WTC11 (cell line): ENCODE measurements at regions not wholly inside any gene's neighbourhood (a gene's known extent, or its start where the extent isn't known, plus 50 kb on each side); places are given as distances from the start of the nearest gene placed in this dataset.

Experiments
- ATAC-seq: fragments of 200-7000 bp; cut with Tn5 transposase; 2 replicates; pipeline ENCODE4 v1.10.0; 2021; ENCODE audit warnings: mild to moderate bottlenecking, moderate library complexity
- CTCF ChIA-PET: fragments of 300-600 bp; sonication (Branson Sonifier 250); formaldehyde crosslinking; loops from one replicate; lab custom pipeline; 2021; ENCODE audit warnings: antibody characterized with exemption; lab: Charles Lee
- POLR2A ChIA-PET: fragments of 350-600 bp; sonication (Branson Sonifier 250); formaldehyde crosslinking; loops from one replicate; lab custom pipeline; 2021; ENCODE audit warnings: antibody characterized with exemption; lab: Charles Lee
- DNase-seq: peaks from one replicate; pipeline ENCODE4 v3.0.0; 2021; ENCODE audit warnings: low spot score
- H3K27ac Mint-ChIP-seq: 2 replicates; pipeline ENCODE4 v1.8.0; 2021; ENCODE audit warnings: mixed read lengths
- H3K27me3 Mint-ChIP-seq: 2 replicates; pipeline ENCODE4 v1.8.0; 2021; ENCODE audit warnings: low read depth, mild to moderate bottlenecking, moderate library complexity, mixed read lengths
- H3K36me3 Mint-ChIP-seq: 2 replicates; pipeline ENCODE4 v1.8.0; 2021; ENCODE audit warnings: mixed read lengths
- H3K4me1 Mint-ChIP-seq: 2 replicates; pipeline ENCODE4 v1.8.0; 2022; ENCODE audit warnings: mixed read lengths
- H3K4me3 Mint-ChIP-seq: 2 replicates; pipeline ENCODE4 v1.8.0; 2021; ENCODE audit warnings: mild to moderate bottlenecking, moderate library complexity, mixed read lengths
- H3K9me3 Mint-ChIP-seq: 2 replicates; pipeline ENCODE4 v1.8.0; 2021; ENCODE audit warnings: mixed read lengths
- NR2C2 ChIP-seq: sonication (generic); formaldehyde crosslinking; IDR thresholded peaks from 2 replicates; pipeline ENCODE4 v1.8.0; 2022; ENCODE audit warnings: mild to moderate bottlenecking, missing genetic modification reagents
- SOX15 ChIP-seq: fragments of 250-450 bp; sonication (Bioruptor Pico); IDR thresholded peaks from 2 replicates; pipeline ENCODE4 v1.9.0; 2021; ENCODE audit warnings: mild to moderate bottlenecking
- STAT6 ChIP-seq: sonication (generic); formaldehyde crosslinking; conservative IDR thresholded peaks from 2 replicates; pipeline ENCODE4 v1.8.1; 2023; ENCODE audit warnings: mild to moderate bottlenecking, low read depth, missing genetic modification reagents, moderate library complexity
- TP53 ChIP-seq: sonication (generic); formaldehyde crosslinking; IDR thresholded peaks from 2 replicates; pipeline ENCODE4 v1.8.1; 2023; ENCODE audit warnings: mild to moderate bottlenecking, missing genetic modification reagents
- ZNF232 ChIP-seq: sonication (generic); formaldehyde crosslinking; IDR thresholded peaks from 2 replicates; pipeline ENCODE4 v1.8.0; 2022; ENCODE audit warnings: mild to moderate bottlenecking, missing genetic modification reagents
- ZNF317 ChIP-seq: sonication (generic); formaldehyde crosslinking; IDR thresholded peaks from 2 replicates; pipeline ENCODE4 v1.8.1; 2023; ENCODE audit warnings: low read depth, mild to moderate bottlenecking, moderate library complexity, missing genetic modification reagents, borderline replicate concordance
- ZNF423 ChIP-seq: fragments of 250-450 bp; sonication (Bioruptor Pico); IDR thresholded peaks from 2 replicates; pipeline ENCODE4 v2.1.2; 2022; ENCODE audit warnings: mild to moderate bottlenecking, moderate library complexity
- TF ChIP-seq, protein P1 (sequence below): fragments of 250-450 bp; sonication (Bioruptor Pico); IDR thresholded peaks from 2 replicates; pipeline ENCODE4 v1.9.0; 2021; ENCODE audit warnings: moderate library complexity, mild to moderate bottlenecking, inconsistent platforms, borderline replicate concordance
- TF ChIP-seq, protein P2 (sequence below): sonication (generic); formaldehyde crosslinking; IDR thresholded peaks from 2 replicates; pipeline ENCODE4 v1.8.0; 2022; ENCODE audit warnings: missing genetic modification reagents

DNA sequence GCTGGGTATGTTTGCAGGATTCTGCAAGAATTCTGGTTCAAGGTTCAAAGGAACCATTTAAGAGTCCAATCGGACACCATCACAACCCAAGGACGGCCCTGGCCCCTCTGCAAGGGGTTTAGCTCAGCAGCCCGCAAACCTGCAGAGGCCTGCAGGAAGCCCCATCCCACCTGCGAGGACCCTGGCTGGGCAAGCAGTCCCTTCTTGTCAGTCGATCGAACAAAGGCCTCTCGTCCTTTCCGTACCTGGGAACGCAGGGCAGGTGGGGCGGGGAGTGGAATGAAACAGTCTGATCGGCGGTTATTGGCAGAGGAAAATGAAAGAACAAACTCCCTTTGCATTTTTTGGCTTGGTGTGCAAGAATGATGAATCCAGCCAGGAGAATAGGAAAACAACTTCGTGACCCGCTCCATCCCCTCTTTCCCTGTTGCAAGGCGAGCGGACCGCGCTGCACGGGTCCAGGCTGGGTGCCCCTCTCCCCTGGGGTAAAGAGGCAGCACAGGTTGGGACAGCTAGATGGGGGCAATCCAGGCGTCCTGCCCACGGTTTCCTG is 73.7 kb downstream of the INSIG1 start:
- 0 out of 2 replicates have a peak, but pooled peaks cover 6% of the 10 kb centered on the region for H3K9me3 Mint-ChIP-seq
- POLR2A ChIA-PET, result no interaction called here
- H3K27ac Mint-ChIP-seq, result no peak overlapping the region
- CTCF ChIA-PET, result interaction anchor here (1.3 to 2.7 kb wide), 2 partner anchors 9 to 15 kb away, joined by 4 to 10 read pairs; no protein-coding TSS in a partner anchor
- no peak for DNase-seq
- peaks cover 11% of the 10 kb centered on the region; the same call in 1 of the 2 replicates for H3K36me3 Mint-ChIP-seq
- ATAC-seq, result no peak
- peaks cover 29% of the 10 kb centered on the region for H3K4me1 Mint-ChIP-seq
- H3K4me3 Mint-ChIP-seq, result peak overlapping the region; percentile 62
- TF ChIP-seq, protein P1, sequence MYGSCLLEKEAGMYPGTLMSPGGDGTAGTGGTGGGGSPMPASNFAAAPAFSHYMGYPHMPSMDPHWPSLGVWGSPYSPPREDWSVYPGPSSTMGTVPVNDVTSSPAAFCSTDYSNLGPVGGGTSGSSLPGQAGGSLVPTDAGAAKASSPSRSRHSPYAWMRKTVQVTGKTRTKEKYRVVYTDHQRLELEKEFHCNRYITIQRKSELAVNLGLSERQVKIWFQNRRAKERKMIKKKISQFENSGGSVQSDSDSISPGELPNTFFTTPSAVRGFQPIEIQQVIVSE (CRISPR knock-in tag), result no peak
- TF ChIP-seq ZNF317 (no peak), STAT6 (CRISPR knock-in tag) (no peak), TP53 (no peak)
- TF ChIP-seq, protein P2, sequence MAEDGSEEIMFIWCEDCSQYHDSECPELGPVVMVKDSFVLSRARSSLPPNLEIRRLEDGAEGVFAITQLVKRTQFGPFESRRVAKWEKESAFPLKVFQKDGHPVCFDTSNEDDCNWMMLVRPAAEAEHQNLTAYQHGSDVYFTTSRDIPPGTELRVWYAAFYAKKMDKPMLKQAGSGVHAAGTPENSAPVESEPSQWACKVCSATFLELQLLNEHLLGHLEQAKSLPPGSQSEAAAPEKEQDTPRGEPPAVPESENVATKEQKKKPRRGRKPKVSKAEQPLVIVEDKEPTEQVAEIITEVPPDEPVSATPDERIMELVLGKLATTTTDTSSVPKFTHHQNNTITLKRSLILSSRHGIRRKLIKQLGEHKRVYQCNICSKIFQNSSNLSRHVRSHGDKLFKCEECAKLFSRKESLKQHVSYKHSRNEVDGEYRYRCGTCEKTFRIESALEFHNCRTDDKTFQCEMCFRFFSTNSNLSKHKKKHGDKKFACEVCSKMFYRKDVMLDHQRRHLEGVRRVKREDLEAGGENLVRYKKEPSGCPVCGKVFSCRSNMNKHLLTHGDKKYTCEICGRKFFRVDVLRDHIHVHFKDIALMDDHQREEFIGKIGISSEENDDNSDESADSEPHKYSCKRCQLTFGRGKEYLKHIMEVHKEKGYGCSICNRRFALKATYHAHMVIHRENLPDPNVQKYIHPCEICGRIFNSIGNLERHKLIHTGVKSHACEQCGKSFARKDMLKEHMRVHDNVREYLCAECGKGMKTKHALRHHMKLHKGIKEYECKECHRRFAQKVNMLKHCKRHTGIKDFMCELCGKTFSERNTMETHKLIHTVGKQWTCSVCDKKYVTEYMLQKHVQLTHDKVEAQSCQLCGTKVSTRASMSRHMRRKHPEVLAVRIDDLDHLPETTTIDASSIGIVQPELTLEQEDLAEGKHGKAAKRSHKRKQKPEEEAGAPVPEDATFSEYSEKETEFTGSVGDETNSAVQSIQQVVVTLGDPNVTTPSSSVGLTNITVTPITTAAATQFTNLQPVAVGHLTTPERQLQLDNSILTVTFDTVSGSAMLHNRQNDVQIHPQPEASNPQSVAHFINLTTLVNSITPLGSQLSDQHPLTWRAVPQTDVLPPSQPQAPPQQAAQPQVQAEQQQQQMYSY, result 0 out of 2 replicates have a peak, but pooled peaks have one; percentile 14
- peaks cover 87% of the 10 kb centered on the region for H3K27me3 Mint-ChIP-seq

DNA sequence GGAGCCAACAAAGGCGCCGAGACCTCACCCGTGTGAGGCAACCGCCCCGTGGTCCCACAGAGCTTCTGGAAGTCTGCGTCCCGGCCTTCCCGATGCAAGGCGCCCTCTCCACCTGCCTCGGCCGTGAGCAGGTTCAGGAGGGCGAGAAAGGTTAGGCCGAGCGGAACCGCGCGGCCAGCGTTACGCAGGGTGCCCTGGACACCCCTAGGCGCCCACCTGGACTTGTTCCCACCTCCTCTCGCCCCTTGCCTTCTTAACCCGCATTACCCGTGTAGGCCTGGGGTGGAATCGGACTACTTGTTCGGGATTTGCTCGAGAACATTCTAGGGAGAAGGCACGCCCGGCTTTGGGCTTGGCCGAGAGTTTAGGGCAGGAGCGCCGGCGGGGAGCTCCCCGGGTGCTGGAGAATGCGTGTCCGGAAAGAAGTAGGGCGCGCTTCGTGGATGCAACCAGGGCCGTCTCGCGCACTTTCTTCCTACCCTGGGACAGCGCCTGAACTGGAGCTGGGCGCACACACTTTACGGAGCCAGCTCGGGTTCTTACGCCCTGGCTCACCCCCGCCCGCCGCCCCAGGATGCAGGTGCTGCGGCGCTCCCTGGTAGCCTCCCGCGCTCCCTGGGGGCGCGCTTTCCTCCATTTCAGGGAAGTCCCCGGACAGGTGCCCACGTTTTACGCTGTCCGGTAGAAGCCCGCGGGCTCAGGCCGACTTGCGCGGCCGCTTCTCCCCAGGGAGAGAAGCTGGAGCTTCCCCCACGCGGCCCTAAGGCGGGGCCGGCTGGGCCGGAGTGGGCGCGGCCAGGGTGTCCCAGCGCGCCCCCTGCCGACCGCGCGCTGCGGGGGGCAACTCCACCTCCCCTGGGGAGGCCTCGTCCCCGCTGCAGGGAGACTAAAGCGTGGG is 74.5 kb downstream of the INSIG1 start:
- no peak for DNase-seq
- ChIA-PET POLR2A (no interaction called here), CTCF (interaction anchor here (0.6 to 2.7 kb wide), 5 partner anchors 8 to 458 kb away, joined by 3 to 10 read pairs (median 3); no protein-coding TSS in a partner anchor)
- peaks cover 94% of the 10 kb centered on the region for H3K27me3 Mint-ChIP-seq
- H3K36me3 Mint-ChIP-seq, result peaks cover 11% of the 10 kb centered on the region; the same call in 1 of the 2 replicates
- H3K9me3 Mint-ChIP-seq, result 0 out of 2 replicates have a peak, but pooled peaks cover 6% of the 10 kb centered on the region
- TF ChIP-seq ZNF232 (CRISPR knock-in tag) (no peak), ZNF423 (CRISPR knock-in tag) (peak; percentile 74)
- peak; percentile 17 for ATAC-seq
- peak overlapping the region; percentile 62 for H3K4me3 Mint-ChIP-seq
- peaks cover 29% of the 10 kb centered on the region for H3K4me1 Mint-ChIP-seq
- no peak overlapping the region for H3K27ac Mint-ChIP-seq

DNA sequence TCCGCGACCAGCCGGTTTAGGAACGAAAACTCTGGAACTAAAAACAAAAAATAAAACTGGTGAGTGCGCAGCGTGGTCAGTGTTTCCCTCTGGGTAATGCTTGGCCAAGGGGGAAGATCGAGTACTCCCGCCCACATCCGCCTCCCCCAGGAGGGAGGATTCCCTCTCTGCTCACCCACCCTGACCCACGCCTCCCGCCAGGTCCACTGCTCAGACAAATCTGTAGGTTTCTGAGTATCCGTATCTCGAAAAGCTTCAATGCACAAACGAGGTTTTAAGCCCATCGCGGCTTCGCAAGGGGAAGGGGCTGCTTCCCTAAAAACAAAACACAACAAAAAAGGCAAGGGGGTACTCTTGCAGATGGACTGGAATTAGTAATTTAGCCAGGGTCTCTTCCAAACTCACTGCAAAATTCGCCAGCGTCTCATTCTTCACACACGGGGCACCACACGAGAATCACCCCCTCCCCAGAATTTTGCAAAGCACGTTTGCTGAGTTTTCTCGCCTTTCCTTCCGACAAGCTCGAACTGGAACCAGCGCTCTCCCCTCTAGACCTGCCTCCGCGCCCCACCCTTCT is 75.2 kb downstream of the INSIG1 start:
- no peak for ATAC-seq
- 0 out of 2 replicates have a peak, but pooled peaks cover 6% of the 10 kb centered on the region for H3K9me3 Mint-ChIP-seq
- ChIA-PET CTCF (interaction anchor here (0.6 to 2.7 kb wide), 4 partner anchors 16 to 459 kb away, joined by 3 to 10 read pairs (median 3); no protein-coding TSS in a partner anchor), POLR2A (no interaction called here)
- H3K27me3 Mint-ChIP-seq, result peaks cover 100% of the 10 kb centered on the region
- peaks cover 11% of the 10 kb centered on the region; the same call in 1 of the 2 replicates for H3K36me3 Mint-ChIP-seq
- peak overlapping the region; percentile 62 for H3K4me3 Mint-ChIP-seq
- no peak for DNase-seq
- no peak for TF ChIP-seq SOX15 (CRISPR knock-in tag)
- no peak for TF ChIP-seq NR2C2 (CRISPR knock-in tag)
- peaks cover 29% of the 10 kb centered on the region for H3K4me1 Mint-ChIP-seq
- H3K27ac Mint-ChIP-seq, result no peak overlapping the region
